Heart left ventricle (tissue), 16 donors: ENCODE measurements at regions not wholly inside any gene's neighbourhood (a gene's known extent, or its start where the extent isn't known, plus 50 kb on each side); places are given as distances from the start of the nearest gene placed in this dataset.

Experiments used
- ATAC-seq, 4 donors: fragments of 200-7000 bp; cut with Tn5 transposase; one replicate each; pipeline ENCODE4 v1.9.1; 2020 to 2022; ENCODE audit warnings: moderate library complexity in 4 of 4, mild to moderate bottlenecking in 3 of 4, moderate number of reproducible peaks in 1 of 4
- DNase-seq, 5 donors: peaks; one replicate each; pipeline ENCODE4 v3.0.0-alpha.2; 2020
- H3K27ac ChIP-seq, 12 donors: fragments of 200-600 bp; sonication (generic) in 4 of 12; one replicate each; pipeline versions ENCODE4 v1.5.0 to v1.8.0; 2016 to 2022; ENCODE audit warnings: mild to moderate bottlenecking in 2 of 12
- H3K27me3 ChIP-seq, 9 donors: fragments of 200-600 bp; sonication (generic) in 2 of 9; one replicate each; pipeline versions ENCODE4 v1.5.1 to v1.8.0; 2016 to 2022; ENCODE audit warnings: mild to moderate bottlenecking in 3 of 9
- H3K36me3 ChIP-seq, 9 donors: fragments of 200-600 bp; sonication (generic) in 2 of 9; one replicate each; pipeline versions ENCODE4 v1.5.0 to v1.8.0; 2018 to 2022; ENCODE audit warnings: mild to moderate bottlenecking in 2 of 9
- H3K4me1 ChIP-seq, 12 donors: fragments of 200-600 bp; sonication (generic) in 4 of 12; one replicate each; pipeline versions ENCODE4 v1.5.0 to v1.8.0; 2016 to 2022; ENCODE audit warnings: mild to moderate bottlenecking in 3 of 12
- H3K4me3 ChIP-seq, 12 donors: fragments of 200-600 bp; sonication (generic) in 4 of 12; one replicate each; pipeline versions ENCODE4 v1.5.0 to v1.8.0; 2017 to 2022; ENCODE audit warnings: mild to moderate bottlenecking in 9 of 12, moderate library complexity in 4 of 12
- H3K9me3 ChIP-seq, 12 donors: fragments of 200-600 bp; sonication (generic) in 4 of 12; one replicate each; pipeline versions ENCODE4 v1.5.0 to v1.8.0; 2016 to 2022; ENCODE audit warnings: mild to moderate bottlenecking in 1 of 12
- POLR2A ChIP-seq, 2 donors: fragments of 450-650 bp; IDR thresholded peaks; one replicate each; pipeline ENCODE4 v1.6.1; 2017; ENCODE audit warnings: antibody characterized with exemption in 2 of 2, mild to moderate bottlenecking in 2 of 2, moderate library complexity in 2 of 2
- WGBS, 4 donors: extraction: QIAGEN DNeasy Blood & Tissue Kit in 2 of 4; methylation state at CpG; one replicate each; pipeline versions ENCODE4 v1.1.5 to v1.1.7; 2013 to 2018; 5-methylcytosine and 5-hydroxymethylcytosine counted together
- intact Hi-C, 10 donors: fragments of 100-400 bp; cut with DNase I; formaldehyde crosslinking; loops; one replicate each; pipeline versions ENCODE4 v1.11.1 to v1.14.2; 2022
- TF ChIP-seq, protein P1 (sequence below), 12 donors: fragments of 200-600 bp; sonication (generic) in 4 of 12; IDR thresholded peaks; one replicate each; pipeline versions ENCODE4 v1.5.0 to v1.8.0; 2018 to 2022; ENCODE audit warnings: antibody characterized with exemption in 12 of 12, mild to moderate bottlenecking in 5 of 12
- donor health status: ischemic (EF 13 %, LVEDD 7.1; RV severe dilation, severe dysfunction).
- donor health status: healthy with polysubstance abuse.
- donor health status: DM: no; HTN: yes; CAD: no.
- donor health status: DM: no; HTN: no; CAD: no.
- donor health status: ischemic (EF 25% LVEDD 6.9; RV normal size, moderate dysfunction).
- donor health status: ischemic (EF 25% LVEDD 5.7; RV mildly dilated, moderate dysfunction).
- donor health status: healthy.
- donor health status: DM: yes; HTN: yes; CAD: no.
- donor health status: ischemic (EF 35%, LVEDD 5.7; RV mildly dilated, moderate dysfunction).
- donor health status: nonischemic (EF 11% LVEDD 7.7; RV severe dilation, severe dysfunction).
- donor health status: DM: yes; HTN: yes; CAD: no.
- donor health status: PGD.
- donor health status: ischemic (EF 29% LVEDD 5.4; RV normal size, mild dysfunction).
- donor health status: nonischemic (EF 23%, LVEDD 6.1; RV moderate dilation, normal function).

DNA sequence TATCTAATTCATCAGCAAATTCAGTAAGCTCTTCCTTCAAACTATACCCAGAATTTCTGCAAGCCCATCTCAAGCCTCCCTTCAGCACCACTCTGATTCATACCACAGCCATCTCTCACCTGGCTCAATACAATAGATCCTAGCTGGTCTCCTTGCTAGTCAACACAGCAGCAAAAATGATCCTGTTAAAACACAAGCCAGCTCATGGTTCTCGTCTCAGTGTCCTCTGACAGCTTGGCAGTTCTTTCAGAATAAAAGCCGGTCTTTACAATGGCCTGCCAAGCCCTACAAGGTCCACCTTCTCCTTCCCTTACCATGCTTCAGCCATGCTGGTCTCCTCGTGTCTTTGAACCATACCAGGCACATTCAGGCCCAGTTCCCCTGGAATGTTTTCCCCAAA lies 296.9 kb upstream of the RND3 start:
- 63 to 67% (median 64%) methylated on average over 3 of the region's 3 CpGs for WGBS, 4 donors
- DNase-seq = no peak
- peaks cover 0 to 25% (median 8%) of the 10 kb centered on the region in 12 donors for H3K4me1 ChIP-seq
- no peak for ATAC-seq
- no peaks in the 10 kb centered on the region for H3K36me3 ChIP-seq
- H3K4me3 ChIP-seq = no peak overlapping the region
- intact Hi-C loops = loop anchor here in 1 of 10 donors (10.0 kb wide), 2 partner anchors 160 to 300 kb away; partner anchors contain the start of gene RND3
- TF ChIP-seq, protein P1, sequence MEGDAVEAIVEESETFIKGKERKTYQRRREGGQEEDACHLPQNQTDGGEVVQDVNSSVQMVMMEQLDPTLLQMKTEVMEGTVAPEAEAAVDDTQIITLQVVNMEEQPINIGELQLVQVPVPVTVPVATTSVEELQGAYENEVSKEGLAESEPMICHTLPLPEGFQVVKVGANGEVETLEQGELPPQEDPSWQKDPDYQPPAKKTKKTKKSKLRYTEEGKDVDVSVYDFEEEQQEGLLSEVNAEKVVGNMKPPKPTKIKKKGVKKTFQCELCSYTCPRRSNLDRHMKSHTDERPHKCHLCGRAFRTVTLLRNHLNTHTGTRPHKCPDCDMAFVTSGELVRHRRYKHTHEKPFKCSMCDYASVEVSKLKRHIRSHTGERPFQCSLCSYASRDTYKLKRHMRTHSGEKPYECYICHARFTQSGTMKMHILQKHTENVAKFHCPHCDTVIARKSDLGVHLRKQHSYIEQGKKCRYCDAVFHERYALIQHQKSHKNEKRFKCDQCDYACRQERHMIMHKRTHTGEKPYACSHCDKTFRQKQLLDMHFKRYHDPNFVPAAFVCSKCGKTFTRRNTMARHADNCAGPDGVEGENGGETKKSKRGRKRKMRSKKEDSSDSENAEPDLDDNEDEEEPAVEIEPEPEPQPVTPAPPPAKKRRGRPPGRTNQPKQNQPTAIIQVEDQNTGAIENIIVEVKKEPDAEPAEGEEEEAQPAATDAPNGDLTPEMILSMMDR (IDR thresholded peaks at IDR 0.05) = no peak
- TF ChIP-seq POLR2A (IDR thresholded peaks at IDR 0.05) = no peak
- no peaks in the 10 kb centered on the region for H3K27me3 ChIP-seq
- no peaks in the 10 kb centered on the region for H3K9me3 ChIP-seq
- H3K27ac ChIP-seq = no peak overlapping the region

DNA sequence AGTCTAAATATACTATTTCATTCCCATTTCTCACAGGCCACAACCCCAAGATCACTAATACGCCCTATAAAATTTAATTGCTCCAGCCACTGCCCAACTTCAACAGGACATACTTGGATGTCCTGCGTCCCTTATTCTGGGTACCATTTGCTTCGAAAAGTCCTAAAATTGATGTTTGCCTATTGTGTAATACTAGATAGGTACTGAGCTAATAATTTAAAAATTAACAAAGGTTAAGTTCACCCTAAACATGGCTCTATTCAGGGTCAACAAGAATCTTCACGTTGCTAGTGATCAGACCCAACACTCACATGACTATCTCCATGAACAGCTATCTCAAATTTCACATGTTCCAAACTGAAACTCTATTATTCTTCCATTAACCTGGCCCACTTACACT lies 296.4 kb upstream of the RND3 start:
- no peak for DNase-seq
- Histone ChIP-seq H3K4me1 (peaks cover 0 to 26% (median 9%) of the 10 kb centered on the region in 12 donors), H3K9me3 (no peaks in the 10 kb centered on the region), H3K4me3 (no peak overlapping the region), H3K36me3 (no peaks in the 10 kb centered on the region), H3K27ac (no peak overlapping the region), H3K27me3 (no peaks in the 10 kb centered on the region)
- TF ChIP-seq POLR2A (IDR thresholded peaks at IDR 0.05) = no peak
- TF ChIP-seq, protein P1 (IDR thresholded peaks at IDR 0.05) = no peak
- 84 to 92% (median 87%) methylated on average over 4 of the region's 4 CpGs for WGBS, 4 donors
- ATAC-seq = no peak
- intact Hi-C loops = loop anchor here in 1 of 10 donors (10.0 kb wide), 2 partner anchors 159 to 299 kb away; partner anchors contain the start of gene RND3

DNA sequence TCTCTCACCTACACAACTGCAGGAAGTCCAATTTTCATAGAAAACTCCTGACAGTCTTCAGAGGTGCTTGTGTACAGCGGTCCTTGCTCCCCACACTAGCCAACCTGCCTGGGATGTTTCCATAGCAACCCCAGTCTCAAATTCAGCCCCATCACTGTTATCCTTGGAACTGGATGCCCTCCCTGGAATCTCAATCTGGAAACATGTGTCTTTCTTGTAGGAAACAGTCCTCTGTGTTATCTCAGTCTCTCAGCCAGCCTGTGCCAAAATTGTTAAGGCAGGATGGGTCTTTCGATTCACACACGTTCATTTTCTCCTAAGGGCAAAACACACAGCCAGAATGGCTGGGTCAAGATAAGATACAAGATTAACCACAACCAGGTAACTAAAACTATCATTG lies 295.5 kb upstream of the RND3 start:
- WGBS, 4 donors = 56 to 62% (median 59%) methylated on average over 3 of the region's 3 CpGs
- DNase-seq (no peak), ATAC-seq (no peak)

DNA sequence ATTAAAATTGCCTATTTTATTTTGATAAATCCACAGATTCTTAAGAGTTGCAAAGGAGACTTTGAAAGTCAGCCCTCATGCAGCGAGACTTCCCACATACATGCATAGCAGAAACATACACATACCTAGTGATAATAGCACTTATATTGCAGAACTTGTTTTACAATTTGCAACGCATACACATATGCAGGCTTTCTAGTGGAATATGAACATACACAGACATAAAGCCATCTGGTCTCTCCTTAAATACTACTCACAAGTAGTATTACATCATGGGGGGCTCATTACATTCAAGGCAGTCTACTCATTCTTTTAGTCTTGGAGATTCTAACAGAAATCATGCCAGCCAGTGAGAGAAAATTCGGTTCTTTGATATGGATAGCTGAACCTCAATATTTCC lies 295.1 kb upstream of the RND3 start:
- no peaks in the 10 kb centered on the region for H3K27me3 ChIP-seq
- intact Hi-C loops = loop anchor here in 1 of 10 donors (10.0 kb wide), 2 partner anchors 158 to 298 kb away; partner anchors contain the start of gene RND3
- TF ChIP-seq, protein P1 (IDR thresholded peaks at IDR 0.05) = no peak
- no peak for TF ChIP-seq POLR2A (IDR thresholded peaks at IDR 0.05)
- no peak for ATAC-seq
- no peak overlapping the region for H3K27ac ChIP-seq
- no peak overlapping the region for H3K4me3 ChIP-seq
- H3K36me3 ChIP-seq = no peaks in the 10 kb centered on the region
- no peaks in the 10 kb centered on the region for H3K9me3 ChIP-seq
- WGBS, 4 donors = 83 to 94% (median 91%) methylated on average over 3 of the region's 3 CpGs
- H3K4me1 ChIP-seq = peaks cover 0 to 21% (median 9%) of the 10 kb centered on the region in 12 donors
- DNase-seq = no peak

More for the DNA sequence above, 295.5 kb upstream of the RND3 start:
- TF ChIP-seq, protein P1 (IDR thresholded peaks at IDR 0.05) = no peak
- no peak for TF ChIP-seq POLR2A (IDR thresholded peaks at IDR 0.05)
- intact Hi-C loops = loop anchor here in 1 of 10 donors (10.0 kb wide), 2 partner anchors 158 to 298 kb away; partner anchors contain the start of gene RND3
- no peaks in the 10 kb centered on the region for H3K9me3 ChIP-seq
- no peak overlapping the region for H3K27ac ChIP-seq
- H3K36me3 ChIP-seq = no peaks in the 10 kb centered on the region
- peaks cover 0 to 25% (median 10%) of the 10 kb centered on the region in 12 donors for H3K4me1 ChIP-seq
- no peak overlapping the region for H3K4me3 ChIP-seq
- H3K27me3 ChIP-seq = no peaks in the 10 kb centered on the region
